ENCODE measurements at regions not wholly inside any gene's neighbourhood (a gene's known extent, or its start where the extent isn't known, plus 50 kb on each side); places are given as distances from the start of the nearest gene placed in this dataset.

DNA sequence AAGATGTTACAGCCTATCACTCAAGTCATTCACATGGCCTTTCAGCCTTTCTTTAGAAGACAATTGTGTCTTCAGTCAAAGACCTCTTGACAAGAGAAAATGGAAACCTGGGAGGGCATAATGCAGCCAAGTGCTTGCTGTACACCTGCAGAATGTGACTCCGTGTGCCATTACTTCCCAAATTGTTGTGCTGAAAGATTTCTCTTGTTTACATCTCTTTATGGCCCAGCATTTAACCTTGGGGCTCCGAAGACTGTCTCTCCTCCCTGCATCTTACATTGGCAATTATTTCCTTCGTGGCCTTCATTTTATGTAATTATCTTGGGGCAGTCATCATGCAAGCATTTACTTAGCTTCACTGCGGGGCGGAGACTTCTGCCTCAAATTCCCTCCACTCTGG is 287.0 kb downstream of the TCF7L2 start:
- no peak for DNase-seq
- Histone ChIP-seq H3K4me1 (replicated peaks; ENCODE audit: insufficient read depth) (no peaks in the 10 kb centered on the region), H3F3A (ENCODE audit: insufficient read depth, low read depth) (no peaks in the 10 kb centered on the region), H4K20me1 (ENCODE audit: insufficient read depth) (no peaks in the 10 kb centered on the region), H3K36me3 (ENCODE audit: low read depth) (no peaks in the 10 kb centered on the region), H3K27me3 (ENCODE audit: insufficient read depth, low read depth) (no peaks in the 10 kb centered on the region), H3K9me2 (ENCODE audit: insufficient read depth) (no peaks in the 10 kb centered on the region), H3K9me3 (ENCODE audit: insufficient read depth, low read depth) (no peaks in the 10 kb centered on the region), H3K79me2 (ENCODE audit: low read depth) (no peaks in the 10 kb centered on the region), H3K4me3 (no peak overlapping the region), H2AFZ (no peak overlapping the region), H3K27ac (no peak overlapping the region), H3K4me2 (no peak overlapping the region)
- TF ChIP-seq, protein P1, sequence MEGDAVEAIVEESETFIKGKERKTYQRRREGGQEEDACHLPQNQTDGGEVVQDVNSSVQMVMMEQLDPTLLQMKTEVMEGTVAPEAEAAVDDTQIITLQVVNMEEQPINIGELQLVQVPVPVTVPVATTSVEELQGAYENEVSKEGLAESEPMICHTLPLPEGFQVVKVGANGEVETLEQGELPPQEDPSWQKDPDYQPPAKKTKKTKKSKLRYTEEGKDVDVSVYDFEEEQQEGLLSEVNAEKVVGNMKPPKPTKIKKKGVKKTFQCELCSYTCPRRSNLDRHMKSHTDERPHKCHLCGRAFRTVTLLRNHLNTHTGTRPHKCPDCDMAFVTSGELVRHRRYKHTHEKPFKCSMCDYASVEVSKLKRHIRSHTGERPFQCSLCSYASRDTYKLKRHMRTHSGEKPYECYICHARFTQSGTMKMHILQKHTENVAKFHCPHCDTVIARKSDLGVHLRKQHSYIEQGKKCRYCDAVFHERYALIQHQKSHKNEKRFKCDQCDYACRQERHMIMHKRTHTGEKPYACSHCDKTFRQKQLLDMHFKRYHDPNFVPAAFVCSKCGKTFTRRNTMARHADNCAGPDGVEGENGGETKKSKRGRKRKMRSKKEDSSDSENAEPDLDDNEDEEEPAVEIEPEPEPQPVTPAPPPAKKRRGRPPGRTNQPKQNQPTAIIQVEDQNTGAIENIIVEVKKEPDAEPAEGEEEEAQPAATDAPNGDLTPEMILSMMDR (conservative IDR thresholded peaks at IDR 0.05) = no peak
- TF ChIP-seq EZH2 (IDR thresholded peaks at IDR 0.05; ENCODE audit: low read depth) = no peak
- ChIA-PET CTCF (no interaction called here), POLR2A (ENCODE audit: unreplicated experiment) (no interaction called here)
- intact Hi-C loops (cut with micrococcal nuclease; ENCODE audit: unreplicated experiment) = no loop called here
- no TSS peak for BruUV-seq (replicated peaks)

DNA sequence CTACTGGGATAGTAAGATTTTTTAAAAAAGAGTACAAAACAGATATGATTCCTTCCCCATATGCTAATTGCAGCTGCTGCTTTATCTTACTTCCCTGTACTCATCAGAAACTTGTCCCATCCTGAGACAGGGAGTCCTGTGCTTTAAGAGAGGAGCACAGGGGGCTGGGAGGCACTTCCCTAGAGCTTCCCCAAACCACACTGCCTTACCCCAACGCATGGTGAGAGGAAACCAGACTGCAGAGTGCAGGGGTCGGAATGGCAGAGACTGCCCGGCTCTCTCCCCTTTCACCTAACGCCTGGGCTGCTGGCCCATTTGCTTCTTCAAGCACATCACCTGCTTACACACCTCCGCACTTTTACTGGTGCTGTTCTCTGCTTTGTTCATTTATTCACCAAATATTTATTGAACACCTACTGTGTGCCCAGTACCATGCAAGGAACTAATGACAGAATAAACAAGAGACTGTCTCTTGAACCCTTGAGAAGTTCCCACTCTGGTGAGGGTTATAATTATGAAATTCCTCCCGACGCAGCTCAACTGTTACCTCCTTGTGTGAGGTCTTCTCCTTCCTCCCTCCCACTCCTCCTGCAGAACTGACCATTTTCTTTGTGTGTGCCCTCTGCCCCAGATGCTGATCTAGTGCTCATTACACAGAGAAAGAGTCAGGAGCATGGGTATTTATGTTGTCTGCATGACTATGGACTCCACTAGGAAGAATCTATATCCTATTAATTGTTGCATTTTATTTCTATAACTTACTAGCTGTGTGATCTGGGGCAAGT is 289.7 kb downstream of the TCF7L2 start:
- no peaks in the 10 kb centered on the region for H3K9me2 ChIP-seq (ENCODE audit: insufficient read depth)
- H2AFZ ChIP-seq = no peak overlapping the region
- TF ChIP-seq EZH2 (IDR thresholded peaks at IDR 0.05; ENCODE audit: low read depth) = no peak
- TF ChIP-seq, protein P1 (conservative IDR thresholded peaks at IDR 0.05) = no peak
- POLR2A ChIA-PET (ENCODE audit: unreplicated experiment) = no interaction called here
- no TSS peak for BruUV-seq (replicated peaks)
- H3K4me2 ChIP-seq = no peak overlapping the region
- H3K27ac ChIP-seq = no peak overlapping the region
- H3K36me3 ChIP-seq (ENCODE audit: low read depth) = no peaks in the 10 kb centered on the region
- no peaks in the 10 kb centered on the region for H3K27me3 ChIP-seq (ENCODE audit: insufficient read depth, low read depth)
- DNase-seq = no peak
- no peaks in the 10 kb centered on the region for H3K79me2 ChIP-seq (ENCODE audit: low read depth)
- no peaks in the 10 kb centered on the region for H3F3A ChIP-seq (ENCODE audit: insufficient read depth, low read depth)
- H3K4me1 ChIP-seq (replicated peaks; ENCODE audit: insufficient read depth) = no peaks in the 10 kb centered on the region
- no peaks in the 10 kb centered on the region for H4K20me1 ChIP-seq (ENCODE audit: insufficient read depth)
- H3K4me3 ChIP-seq = no peak overlapping the region
- H3K9me3 ChIP-seq (ENCODE audit: insufficient read depth, low read depth) = no peaks in the 10 kb centered on the region
- CTCF ChIA-PET = no interaction called here
- intact Hi-C loops (cut with micrococcal nuclease; ENCODE audit: unreplicated experiment) = no loop called here

DNA sequence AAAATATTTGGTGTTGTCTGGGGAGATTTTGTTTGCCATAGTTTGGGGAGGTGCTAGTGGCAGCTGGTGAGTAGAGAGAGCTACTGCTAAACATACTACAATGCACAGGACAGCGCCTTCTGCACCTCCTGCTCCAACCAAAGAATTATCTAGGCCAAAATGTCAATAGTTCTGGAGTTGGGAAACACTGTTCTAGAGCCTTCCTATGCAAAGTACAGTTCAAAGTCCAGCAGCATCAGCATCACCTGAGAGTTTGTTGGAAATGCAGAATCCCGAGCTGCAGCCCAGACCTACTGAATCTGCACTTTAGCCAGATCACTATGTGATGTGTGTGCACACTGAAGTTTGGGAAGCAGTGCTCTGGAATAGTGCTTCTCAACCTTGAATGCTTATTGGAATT is 290.7 kb downstream of the TCF7L2 start:
- Histone ChIP-seq H3K9me2 (ENCODE audit: insufficient read depth) (no peaks in the 10 kb centered on the region), H3K36me3 (ENCODE audit: low read depth) (no peaks in the 10 kb centered on the region), H3K9me3 (ENCODE audit: insufficient read depth, low read depth) (no peaks in the 10 kb centered on the region), H3K27ac (no peak overlapping the region), H3K4me3 (no peak overlapping the region), H4K20me1 (ENCODE audit: insufficient read depth) (no peaks in the 10 kb centered on the region), H3K27me3 (ENCODE audit: insufficient read depth, low read depth) (no peaks in the 10 kb centered on the region), H3K79me2 (ENCODE audit: low read depth) (no peaks in the 10 kb centered on the region), H3K4me2 (no peak overlapping the region), H3K4me1 (replicated peaks; ENCODE audit: insufficient read depth) (no peaks in the 10 kb centered on the region), H2AFZ (no peak overlapping the region), H3F3A (ENCODE audit: insufficient read depth, low read depth) (no peaks in the 10 kb centered on the region)
- intact Hi-C loops (cut with micrococcal nuclease; ENCODE audit: unreplicated experiment) = no loop called here
- no TSS peak for BruUV-seq (replicated peaks)
- TF ChIP-seq EZH2 (IDR thresholded peaks at IDR 0.05; ENCODE audit: low read depth) = no peak
- TF ChIP-seq, protein P1 (conservative IDR thresholded peaks at IDR 0.05) = no peak
- no peak for DNase-seq
- ChIA-PET CTCF (no interaction called here), POLR2A (ENCODE audit: unreplicated experiment) (interaction anchor here (0.6 kb wide), 1 partner anchor 140 kb away, joined by 3 read pairs; no protein-coding TSS in a partner anchor)

All from PC-9 (cell line).